ENCODE measurements at regions not wholly inside any gene's neighbourhood (a gene's known extent, or its start where the extent isn't known, plus 50 kb on each side); places are given as distances from the start of the nearest gene placed in this dataset.
"Not testable (repeated sequence)": the region's sequence is repeated elsewhere in the genome, so short reads cannot be mapped to it uniquely, and the experiment has no call there.

DNA sequence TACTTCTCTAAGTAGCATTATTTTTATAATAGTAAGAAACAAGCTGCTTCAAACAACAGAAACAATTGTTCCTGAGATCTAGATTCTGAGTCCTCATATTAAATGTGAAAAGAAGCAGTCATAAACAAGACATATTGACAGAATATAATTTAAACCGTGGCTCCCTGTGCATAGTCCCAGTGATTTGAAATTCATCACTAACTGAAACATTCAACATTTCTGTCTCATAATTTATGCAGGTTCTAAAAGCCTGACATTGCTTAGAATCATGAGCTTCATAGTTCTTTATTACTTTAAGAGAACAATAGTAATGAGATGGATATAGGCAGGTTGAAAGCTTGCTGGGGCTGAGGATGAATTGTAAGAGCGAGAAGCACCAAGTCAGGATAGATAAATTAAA is 375.5 kb upstream of the MAGEB18 start:
- no peaks in the 10 kb centered on the region for H3K9me1 ChIP-seq (ENCODE audit: control insufficient read depth, insufficient read depth, low read length)
- H3K4me1 ChIP-seq (replicated peaks in 1 of 2; ENCODE audit: control insufficient read depth in 2 of 2, insufficient read depth in 2 of 2, low read length in 2 of 2): no peaks in the 10 kb centered on the region
- in situ Hi-C loops (cut with MboI): no loop called here
- H3K9ac ChIP-seq (ENCODE audit: insufficient read depth in 1 of 2, low read depth in 2 of 2, low read length in 2 of 2): no peak overlapping the region
- no peak overlapping the region for H3K27ac ChIP-seq (ENCODE audit: extremely low read depth, low read depth, low read length)
- no peak overlapping the region for H3K4me2 ChIP-seq (ENCODE audit: insufficient read depth, low read length)
- H3K27me3 ChIP-seq (ENCODE audit: control insufficient read depth in 2 of 2, insufficient read depth in 2 of 2, low read length in 2 of 2): no peaks in the 10 kb centered on the region
- H3K36me3 ChIP-seq (ENCODE audit: control insufficient read depth, insufficient read depth, low read length): no peaks in the 10 kb centered on the region
- intact Hi-C loops (cut with micrococcal nuclease): no loop called here
- ChIA-PET POLR2A (no interaction called here), CTCF (ENCODE audit: low intra/inter-chr PET ratio) (no interaction called here)
- H3K4me3 ChIP-seq: no peak overlapping the region
- WGBS (ENCODE audit: insufficient coverage, low coverage, missing lambda C conversion rate): 0% methylated on average over 2 of the region's 2 CpGs
- no peak for FAIRE-seq
- H3K9me3 ChIP-seq (replicated peaks; ENCODE audit: control insufficient read depth, insufficient read depth, low read depth, low read length): no peaks in the 10 kb centered on the region
- no peaks in the 10 kb centered on the region for H3K79me2 ChIP-seq (ENCODE audit: control insufficient read depth, insufficient read depth, low read length)
- no peaks in the 10 kb centered on the region for H4K20me1 ChIP-seq (replicated peaks; ENCODE audit: control insufficient read depth, insufficient read depth, low read length)
- H2AFZ ChIP-seq (ENCODE audit: low read depth, low read length): no peak overlapping the region
- DNase-seq (ENCODE audit: extremely low read depth in 1 of 4, low spot score in 3 of 4): no peak
- no peak for ATAC-seq
- BruUV-seq (replicated peaks): no TSS peak
- TF ChIP-seq TAF7 (tag; IDR thresholded peaks at IDR 0.05): no peak

DNA sequence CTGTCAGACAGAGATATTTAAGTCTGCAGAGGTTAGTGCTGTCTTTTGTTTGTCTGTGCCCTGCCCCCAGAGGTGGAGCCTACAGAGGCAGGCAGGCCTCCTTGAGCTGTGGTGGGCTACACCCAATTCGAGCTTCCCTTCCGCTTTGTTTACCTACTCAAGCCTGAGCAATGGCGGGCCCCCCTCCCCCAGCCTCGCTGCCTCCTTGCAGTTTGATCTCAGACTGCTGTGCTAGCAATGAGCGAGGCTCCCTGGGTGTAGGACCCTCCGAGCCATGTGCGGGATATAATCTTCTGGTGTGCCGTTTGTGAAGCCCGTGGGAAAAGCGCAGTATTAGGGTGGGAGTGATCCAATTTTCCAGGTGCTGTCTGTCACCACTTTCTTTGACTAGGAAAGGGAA is 366.3 kb upstream of the MAGEB18 start:
- H3K4me1 ChIP-seq (replicated peaks in 1 of 2; ENCODE audit: control insufficient read depth in 2 of 2, insufficient read depth in 2 of 2, low read length in 2 of 2); intact Hi-C loops (cut with micrococcal nuclease); H3K9ac ChIP-seq (ENCODE audit: insufficient read depth in 1 of 2, low read depth in 2 of 2, low read length in 2 of 2); in situ Hi-C loops (cut with MboI); H4K20me1 ChIP-seq (replicated peaks; ENCODE audit: control insufficient read depth, insufficient read depth, low read length); H3K27ac ChIP-seq (ENCODE audit: extremely low read depth, low read depth, low read length); H3K27me3 ChIP-seq (ENCODE audit: control insufficient read depth in 2 of 2, insufficient read depth in 2 of 2, low read length in 2 of 2); H3K4me3 ChIP-seq; FAIRE-seq; BruUV-seq (replicated peaks); H3K9me3 ChIP-seq (replicated peaks; ENCODE audit: control insufficient read depth, insufficient read depth, low read depth, low read length); POLR2A ChIA-PET; H3K9me1 ChIP-seq (ENCODE audit: control insufficient read depth, insufficient read depth, low read length); DNase-seq (ENCODE audit: extremely low read depth in 1 of 4, low spot score in 3 of 4); H3K36me3 ChIP-seq (ENCODE audit: control insufficient read depth, insufficient read depth, low read length); H3K79me2 ChIP-seq (ENCODE audit: control insufficient read depth, insufficient read depth, low read length); ATAC-seq; CTCF ChIA-PET (ENCODE audit: low intra/inter-chr PET ratio); H2AFZ ChIP-seq (ENCODE audit: low read depth, low read length); H3K4me2 ChIP-seq (ENCODE audit: insufficient read depth, low read length): not testable (repeated sequence)
- WGBS (ENCODE audit: insufficient coverage, low coverage, missing lambda C conversion rate): 5% methylated on average over 7 of the region's 10 CpGs

DNA sequence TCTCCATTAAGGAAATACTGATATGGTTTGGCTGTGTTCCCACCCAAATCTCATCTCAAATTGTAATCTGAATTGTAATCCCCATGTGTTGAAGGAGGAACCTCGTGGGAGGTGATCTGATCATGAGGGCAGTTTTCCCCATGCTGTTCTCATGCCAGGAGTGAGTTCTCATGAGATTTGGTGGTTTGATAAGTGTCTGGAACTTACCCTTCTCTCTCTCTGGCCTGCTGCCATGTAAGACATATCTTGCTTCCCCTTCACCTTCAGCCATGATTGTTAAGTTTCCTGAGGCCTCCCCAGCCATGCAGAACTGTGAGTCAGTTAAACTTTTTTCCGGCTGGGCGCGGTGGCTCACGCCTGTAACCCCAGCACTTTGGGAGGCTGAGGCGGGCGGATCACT is 340.3 kb upstream of the MAGEB18 start:
- BruUV-seq (replicated peaks); H3K79me2 ChIP-seq (ENCODE audit: control insufficient read depth, insufficient read depth, low read length); CTCF ChIA-PET (ENCODE audit: low intra/inter-chr PET ratio); intact Hi-C loops (cut with micrococcal nuclease); in situ Hi-C loops (cut with MboI); H3K27ac ChIP-seq (ENCODE audit: extremely low read depth, low read depth, low read length); H3K9me3 ChIP-seq (replicated peaks; ENCODE audit: control insufficient read depth, insufficient read depth, low read depth, low read length); ATAC-seq; H3K9ac ChIP-seq (ENCODE audit: insufficient read depth in 1 of 2, low read depth in 2 of 2, low read length in 2 of 2); H3K4me1 ChIP-seq (replicated peaks in 1 of 2; ENCODE audit: control insufficient read depth in 2 of 2, insufficient read depth in 2 of 2, low read length in 2 of 2); POLR2A ChIA-PET; DNase-seq (ENCODE audit: extremely low read depth in 1 of 4, low spot score in 3 of 4); H3K36me3 ChIP-seq (ENCODE audit: control insufficient read depth, insufficient read depth, low read length); H3K9me1 ChIP-seq (ENCODE audit: control insufficient read depth, insufficient read depth, low read length); H3K4me2 ChIP-seq (ENCODE audit: insufficient read depth, low read length); FAIRE-seq; H2AFZ ChIP-seq (ENCODE audit: low read depth, low read length); H3K27me3 ChIP-seq (ENCODE audit: control insufficient read depth in 2 of 2, insufficient read depth in 2 of 2, low read length in 2 of 2); H3K4me3 ChIP-seq; H4K20me1 ChIP-seq (replicated peaks; ENCODE audit: control insufficient read depth, insufficient read depth, low read length): not testable (repeated sequence)
- WGBS (ENCODE audit: insufficient coverage, low coverage, missing lambda C conversion rate): 0% methylated on average over 1 of the region's 7 CpGs

Data from K562 (cell line).